DOHH2 (cell line): ENCODE measurements at regions not wholly inside any gene's neighbourhood (a gene's known extent, or its start where the extent isn't known, plus 50 kb on each side); places are given as distances from the start of the nearest gene placed in this dataset.
A peak's percentile ranks its signal among the peaks of the same experiment; 100 is the strongest.

Experiments used
- H3F3A ChIP-seq: fragments of 200-600 bp; sonication (generic), shearing (Covaris generic); 2 replicates; pipeline ENCODE4 v1.6.0; 2016; ENCODE audit warnings: antibody characterized with exemption, mild to moderate bottlenecking; ENCODE audit not compliant: control insufficient read depth, insufficient read depth
- H3K27ac ChIP-seq: fragments of 200-600 bp; sonication (generic); 2 replicates; pipeline ENCODE4 v1.5.1; 2014; ENCODE audit warnings: low read depth, mild to moderate bottlenecking, low read length, moderate library complexity
- H3K27me3 ChIP-seq: fragments of 200-600 bp; sonication (generic); 2 replicates; pipeline ENCODE4 v1.6.1; 2014; ENCODE audit warnings: mild to moderate bottlenecking, low read length, mixed read lengths; ENCODE audit not compliant: control insufficient read depth
- H3K36me3 ChIP-seq: fragments of 200-600 bp; sonication (generic); 2 replicates; pipeline ENCODE4 v1.6.1; 2014; ENCODE audit warnings: mild to moderate bottlenecking, low read length, moderate library complexity, mixed read lengths; ENCODE audit not compliant: control insufficient read depth
- H3K4me1 ChIP-seq: fragments of 200-600 bp; sonication (generic); 2 replicates; pipeline ENCODE4 v1.6.1; 2014; ENCODE audit warnings: mild to moderate bottlenecking, low read length, mixed read lengths; ENCODE audit not compliant: control insufficient read depth
- H3K4me2 ChIP-seq: fragments of 200-600 bp; sonication (generic); 2 replicates; pipeline ENCODE4 v1.6.0; 2014; ENCODE audit warnings: mild to moderate bottlenecking, low read length, moderate library complexity
- H3K4me3 ChIP-seq: fragments of 200-600 bp; sonication (generic); 2 replicates; pipeline ENCODE4 v1.5.1; 2014; ENCODE audit warnings: mild to moderate bottlenecking, low read length, mixed read lengths
- H3K79me2 ChIP-seq: fragments of 200-600 bp; sonication (generic); 2 replicates; pipeline ENCODE4 v1.6.1; 2014; ENCODE audit warnings: mild to moderate bottlenecking, low read length, mixed read lengths; ENCODE audit not compliant: control insufficient read depth
- H3K9me2 ChIP-seq: fragments of 200-600 bp; sonication (generic); replicated peaks from 2 replicates; pipeline ENCODE4 v1.6.1; 2014; ENCODE audit warnings: mild to moderate bottlenecking, low read length, mixed read lengths; ENCODE audit not compliant: control insufficient read depth
- H3K9me3 ChIP-seq: fragments of 200-600 bp; sonication (generic); 2 replicates; pipeline ENCODE4 v1.6.1; 2014; ENCODE audit warnings: antibody characterized with exemption, low read length, mixed read lengths; ENCODE audit not compliant: control insufficient read depth, insufficient read depth
- H4K20me1 ChIP-seq: fragments of 200-600 bp; sonication (generic); 2 replicates; pipeline ENCODE4 v1.6.0; 2014; ENCODE audit warnings: low read depth, mild to moderate bottlenecking, antibody characterized with exemption, low read length, moderate library complexity; ENCODE audit not compliant: control insufficient read depth, insufficient read depth
- EZH2phosphoT487 ChIP-seq: fragments of 200-600 bp; sonication (generic); IDR thresholded peaks from 2 replicates; pipeline ENCODE4 v1.6.1; 2017; ENCODE audit warnings: borderline replicate concordance, mild to moderate bottlenecking, antibody characterized with exemption, low read length, moderate library complexity, mixed read lengths
- TF ChIP-seq, protein P1 (sequence below): fragments of 200-600 bp; sonication (generic); IDR thresholded peaks from one replicate; pipeline ENCODE4 v1.5.1; 2014; ENCODE audit warnings: antibody characterized with exemption, mild to moderate bottlenecking, low read depth, low read length; ENCODE audit not compliant: poor library complexity, severe bottlenecking

DNA sequence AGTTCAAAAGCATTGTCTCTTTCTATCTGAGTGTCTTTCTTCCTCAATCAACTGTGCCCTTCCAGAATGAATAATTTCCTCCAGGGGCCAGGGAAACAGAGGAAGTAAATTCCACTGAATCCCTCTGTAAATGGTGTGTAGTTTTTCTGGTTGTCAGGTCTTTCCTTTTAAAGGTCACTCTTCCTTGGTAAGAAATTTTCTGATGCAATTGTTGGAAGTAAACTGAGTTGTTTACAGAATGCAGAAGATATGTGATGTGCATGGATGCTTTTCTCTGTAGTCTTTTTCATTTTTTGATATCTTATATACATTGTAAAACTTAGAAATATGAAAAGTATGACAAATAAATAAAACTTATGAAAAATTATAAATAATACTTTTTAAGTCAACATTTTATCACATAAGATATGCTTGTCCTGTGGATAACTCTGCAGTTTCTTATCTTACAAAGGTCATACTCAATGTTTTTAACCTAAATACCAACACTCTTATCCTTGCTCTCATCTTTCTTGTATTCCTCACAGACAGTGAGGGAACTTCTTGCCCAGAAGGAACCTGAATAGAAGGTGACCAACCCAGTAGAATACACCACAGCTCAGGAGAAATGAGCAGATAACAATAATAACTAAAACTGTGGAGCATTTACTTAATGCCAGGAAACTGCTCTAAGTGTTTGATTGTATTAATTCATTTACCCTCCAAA lies 234.5 kb downstream of the METTL4 start:
- Histone ChIP-seq H3K9me3 (no peaks in the 10 kb centered on the region), H4K20me1 (0 out of 2 replicates have a peak, but pooled peaks cover 2% of the 10 kb centered on the region), H3K27me3 (peaks cover 23% of the 10 kb centered on the region), H3F3A (no peaks in the 10 kb centered on the region), H3K79me2 (no peaks in the 10 kb centered on the region), H3K4me3 (no peak overlapping the region), H3K4me2 (no peak overlapping the region), H3K4me1 (no peaks in the 10 kb centered on the region), H3K36me3 (no peaks in the 10 kb centered on the region), H3K9me2 (no peaks in the 10 kb centered on the region), H3K27ac (no peak overlapping the region)
- no peak for TF ChIP-seq EZH2phosphoT487
- TF ChIP-seq, protein P1, sequence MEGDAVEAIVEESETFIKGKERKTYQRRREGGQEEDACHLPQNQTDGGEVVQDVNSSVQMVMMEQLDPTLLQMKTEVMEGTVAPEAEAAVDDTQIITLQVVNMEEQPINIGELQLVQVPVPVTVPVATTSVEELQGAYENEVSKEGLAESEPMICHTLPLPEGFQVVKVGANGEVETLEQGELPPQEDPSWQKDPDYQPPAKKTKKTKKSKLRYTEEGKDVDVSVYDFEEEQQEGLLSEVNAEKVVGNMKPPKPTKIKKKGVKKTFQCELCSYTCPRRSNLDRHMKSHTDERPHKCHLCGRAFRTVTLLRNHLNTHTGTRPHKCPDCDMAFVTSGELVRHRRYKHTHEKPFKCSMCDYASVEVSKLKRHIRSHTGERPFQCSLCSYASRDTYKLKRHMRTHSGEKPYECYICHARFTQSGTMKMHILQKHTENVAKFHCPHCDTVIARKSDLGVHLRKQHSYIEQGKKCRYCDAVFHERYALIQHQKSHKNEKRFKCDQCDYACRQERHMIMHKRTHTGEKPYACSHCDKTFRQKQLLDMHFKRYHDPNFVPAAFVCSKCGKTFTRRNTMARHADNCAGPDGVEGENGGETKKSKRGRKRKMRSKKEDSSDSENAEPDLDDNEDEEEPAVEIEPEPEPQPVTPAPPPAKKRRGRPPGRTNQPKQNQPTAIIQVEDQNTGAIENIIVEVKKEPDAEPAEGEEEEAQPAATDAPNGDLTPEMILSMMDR, result no peak

DNA sequence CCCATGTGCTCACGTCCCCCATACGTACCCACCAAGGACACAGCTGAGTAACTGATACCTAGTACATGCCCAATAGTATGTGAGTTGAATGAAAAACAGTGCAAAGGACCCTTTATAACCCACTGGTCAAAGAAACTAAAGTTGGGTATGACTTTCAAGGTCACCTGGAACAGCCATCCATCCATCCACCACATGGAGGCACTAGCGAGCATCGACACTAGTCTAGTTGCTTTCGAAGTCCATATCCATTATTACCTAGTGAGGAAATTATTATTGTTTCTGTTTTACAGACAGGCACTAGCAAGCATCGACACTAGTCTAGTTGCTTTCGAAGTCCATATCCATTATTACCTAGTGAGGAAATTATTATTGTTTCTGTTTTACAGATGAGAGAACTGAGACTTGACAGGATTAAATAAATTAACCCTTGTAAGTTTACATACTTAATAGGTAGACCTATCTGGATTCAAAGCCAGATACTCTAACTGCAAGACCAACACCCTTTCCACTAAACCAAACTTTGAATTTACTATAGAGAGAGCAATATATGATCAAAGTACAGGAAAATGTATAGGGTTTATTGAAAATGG lies 233.7 kb downstream of the METTL4 start:
- Histone ChIP-seq H3F3A (no peaks in the 10 kb centered on the region), H3K27me3 (peaks cover 15% of the 10 kb centered on the region), H3K9me3 (no peaks in the 10 kb centered on the region), H3K4me1 (no peaks in the 10 kb centered on the region), H4K20me1 (0 out of 2 replicates have a peak, but pooled peaks cover 2% of the 10 kb centered on the region), H3K4me2 (no peak overlapping the region), H3K27ac (no peak overlapping the region), H3K9me2 (no peaks in the 10 kb centered on the region), H3K4me3 (no peak overlapping the region), H3K79me2 (no peaks in the 10 kb centered on the region), H3K36me3 (no peaks in the 10 kb centered on the region)
- TF ChIP-seq, protein P1, result peak; percentile 78
- TF ChIP-seq EZH2phosphoT487, result no peak

DNA sequence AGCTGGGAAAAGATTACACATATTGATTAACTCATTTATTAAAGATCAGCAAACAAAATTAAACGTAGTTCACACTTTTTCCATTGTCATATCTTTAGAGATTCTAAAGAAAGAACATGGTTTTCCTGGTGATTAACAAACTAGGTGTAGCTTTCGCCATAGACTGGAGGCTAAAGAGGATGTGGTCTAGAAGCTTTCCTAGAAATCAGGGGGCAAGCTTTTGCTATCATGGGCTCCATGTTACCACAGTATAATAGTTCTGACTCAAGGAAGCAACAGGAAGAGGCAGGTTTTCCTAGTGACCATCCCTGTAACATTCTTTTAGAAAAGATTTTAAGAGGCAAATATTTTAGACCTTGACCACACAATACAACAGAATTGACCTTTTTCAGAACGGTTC lies 232.7 kb downstream of the METTL4 start:
- Histone ChIP-seq H3K4me3 (no peak overlapping the region), H3K36me3 (no peaks in the 10 kb centered on the region), H3K9me2 (no peaks in the 10 kb centered on the region), H3K27me3 (peaks cover 13% of the 10 kb centered on the region), H3K4me1 (no peaks in the 10 kb centered on the region), H3K79me2 (no peaks in the 10 kb centered on the region), H3K4me2 (no peak overlapping the region), H4K20me1 (0 out of 2 replicates have a peak, but pooled peaks cover 2% of the 10 kb centered on the region), H3K27ac (no peak overlapping the region), H3K9me3 (no peaks in the 10 kb centered on the region), H3F3A (no peaks in the 10 kb centered on the region)
- TF ChIP-seq EZH2phosphoT487, result no peak
- TF ChIP-seq, protein P1, result no peak
